HCT116 (cell line): ENCODE measurements at regions not wholly inside any gene's neighbourhood (a gene's known extent, or its start where the extent isn't known, plus 50 kb on each side); places are given as distances from the start of the nearest gene placed in this dataset.

ENCODE experiments used
- CBX3 ChIP-seq: IDR thresholded peaks from 2 replicates; pipeline ENCODE4 v1.6.1; 2012; ENCODE audit warnings: low read depth
- CTCF ChIP-seq, 3 experiments: fragments of 200-600 bp in 1 of 3; sonication (generic) in 1 of 3; IDR thresholded peaks in 2 of 3; conservative IDR thresholded peaks in 1 of 3; 2 replicates each; pipeline ENCODE4 v1.5.1; 2012 to 2017; ENCODE audit warnings: low read depth in 2 of 3, low read length in 2 of 3, antibody characterized with exemption in 1 of 3, borderline replicate concordance in 1 of 3, control low read depth in 1 of 3, mild to moderate bottlenecking in 1 of 3, mixed read lengths in 1 of 3, mixed run types in 1 of 3, moderate library complexity in 1 of 3; ENCODE audit not compliant: insufficient read depth in 1 of 3
- EGR1 ChIP-seq: IDR thresholded peaks from 2 replicates; pipeline ENCODE4 v1.6.1; 2012; ENCODE audit warnings: low read depth
- MAX ChIP-seq: IDR thresholded peaks from 2 replicates; pipeline ENCODE4 v1.6.1; 2012
- POLR2A ChIP-seq: IDR thresholded peaks from 2 replicates; pipeline ENCODE4 v1.7.0; 2011; ENCODE audit warnings: borderline replicate concordance; ENCODE audit not compliant: insufficient read depth, insufficient read length; ENCODE audit errors: extremely low read depth
- RAD21 ChIP-seq: IDR thresholded peaks from 2 replicates; pipeline ENCODE4 v1.6.1; 2012; ENCODE audit warnings: low read depth, mild to moderate bottlenecking

GRCh38 chrX:7512845-7513244, 330.1 kb upstream of the VCX start:
- TF ChIP-seq CTCF (IDR thresholded peaks at IDR 0.05 in 2 of 3, conservative IDR thresholded peaks at IDR 0.05 in 1 of 3; ENCODE audit: borderline replicate concordance in 1 of 3, insufficient read depth in 1 of 3, low read depth in 2 of 3, low read length in 2 of 3) = no peak
- no peak for TF ChIP-seq RAD21
- no peak for TF ChIP-seq EGR1
- no peak for TF ChIP-seq MAX
- TF ChIP-seq CBX3 = no peak
- no peak for TF ChIP-seq POLR2A
